CD4-positive, alpha-beta T cell (primary cell): ENCODE measurements at regions not wholly inside any gene's neighbourhood (a gene's known extent, or its start where the extent isn't known, plus 50 kb on each side); places are given as distances from the start of the nearest gene placed in this dataset.

Experiments used
- ATAC-seq: fragments of 200-7000 bp; cut with Tn5 transposase; one replicate; pipeline ENCODE4 v1.10.0; 2022; ENCODE audit warnings: mild to moderate bottlenecking; ENCODE audit not compliant: poor library complexity
- CTCF ChIA-PET: fragments of 350-600 bp; sonication (Branson Sonifier 250); formaldehyde crosslinking; loops from one replicate; lab custom pipeline; 2021; ENCODE audit warnings: antibody characterized with exemption, inconsistent platforms; lab: Charles Lee
- POLR2A ChIA-PET: fragments of 350-600 bp; sonication (Branson Sonifier 250); formaldehyde crosslinking; loops from one replicate; lab custom pipeline; 2021; ENCODE audit warnings: antibody characterized with exemption, inconsistent platforms; lab: Charles Lee
- DNase-seq, 14 experiments: peaks; one replicate each; pipeline ENCODE4 v3.0.0-alpha.2; 2013 to 2020; ENCODE audit warnings: mixed read lengths in 2 of 14
- H3K27ac ChIP-seq, 2 donors: one replicate each; pipeline versions ENCODE4 v1.5.1 to v1.7.0; 2013; ENCODE audit warnings: low read length in 2 of 2, low read depth in 1 of 2, mild to moderate bottlenecking in 1 of 2
- H3K27me3 ChIP-seq, 2 experiments: 1 replicate in 1 of 2; 2 replicates in 1 of 2; pipeline versions ENCODE4 v1.6.1 to v1.7.0; 2013; ENCODE audit warnings: low read length in 2 of 2, control low read depth in 1 of 2, mild to moderate bottlenecking in 1 of 2, moderate library complexity in 1 of 2; ENCODE audit not compliant: insufficient read depth in 2 of 2, control insufficient read depth in 1 of 2
- H3K36me3 ChIP-seq: one replicate; pipeline ENCODE4 v1.6.1; 2013; ENCODE audit warnings: low read length, control low read depth; ENCODE audit not compliant: insufficient read depth
- H3K4me1 ChIP-seq: one replicate; pipeline ENCODE4 v1.6.1; 2013; ENCODE audit warnings: low read length, control low read depth; ENCODE audit not compliant: insufficient read depth
- H3K4me3 ChIP-seq: one replicate; pipeline ENCODE4 v1.5.1; 2013; ENCODE audit warnings: mild to moderate bottlenecking, low read length, moderate library complexity
- H3K9me3 ChIP-seq, 2 experiments: 1 replicate in 1 of 2; 2 replicates in 1 of 2; pipeline versions ENCODE4 v1.6.1 to v1.7.0; 2013; ENCODE audit warnings: low read length in 2 of 2, mild to moderate bottlenecking in 2 of 2, control low read depth in 1 of 2, moderate library complexity in 1 of 2; ENCODE audit not compliant: control insufficient read depth in 1 of 2, insufficient read depth in 1 of 2
- H3K27ac Mint-ChIP-seq: one replicate; pipeline ENCODE4 v1.8.0; 2020; ENCODE audit warnings: mixed read lengths
- H3K27me3 Mint-ChIP-seq: one replicate; pipeline ENCODE4 v1.8.0; 2021; ENCODE audit warnings: mixed read lengths
- H3K36me3 Mint-ChIP-seq: one replicate; pipeline ENCODE4 v1.8.0; 2021; ENCODE audit warnings: low read depth, mixed read lengths
- H3K4me1 Mint-ChIP-seq: one replicate; pipeline ENCODE4 v1.8.0; 2021; ENCODE audit warnings: low read depth, mixed read lengths
- H3K4me3 Mint-ChIP-seq: one replicate; pipeline ENCODE4 v1.8.0; 2020; ENCODE audit warnings: mild to moderate bottlenecking, mixed read lengths
- H3K9me3 Mint-ChIP-seq: one replicate; pipeline ENCODE4 v1.8.0; 2020; ENCODE audit warnings: mixed read lengths
- CTCF ChIP-seq: fragments of 200-600 bp; IDR thresholded peaks from one replicate; pipeline ENCODE4 v1.8.0; 2022; ENCODE audit warnings: antibody characterized with exemption, mild to moderate bottlenecking
- intact Hi-C, 2 experiments: fragments of 100-400 bp; cut with DNase I in 1 of 2; cut with micrococcal nuclease in 1 of 2; formaldehyde crosslinking; loops; one replicate each; pipeline versions ENCODE4 v1.15.1 to v1.9.0; 2023 to 2025; cut with DNase I, micrococcal nuclease

- Mint-ChIP-seq H3K4me3 (no peak overlapping the region), H3K27me3 (peaks cover 45% of the 10 kb centered on the region), H3K36me3 (no peaks in the 10 kb centered on the region), H3K27ac (no peak overlapping the region), H3K4me1 (no peaks in the 10 kb centered on the region), H3K9me3 (no peaks in the 10 kb centered on the region)
- no peak for TF ChIP-seq CTCF
- Histone ChIP-seq H3K36me3 (no peaks in the 10 kb centered on the region), H3K4me3 (no peak overlapping the region), H3K27me3 (peaks cover 5 to 7% of the 10 kb centered on the region in 2 experiments), H3K9me3 (no peaks in the 10 kb centered on the region), H3K4me1 (no peaks in the 10 kb centered on the region), H3K27ac (no peak overlapping the region)
- intact Hi-C loops = no loop called here
- ChIA-PET CTCF (no interaction called here), POLR2A (no interaction called here)
- ATAC-seq (no peak), DNase-seq (no peak)
Measured at GRCh38 chr15:79606831-79607355, 174.8 kb downstream of the MINAR1 start.

GRCh38 chr15:79608066-79608864, 176.1 kb downstream of the MINAR1 start:
- Mint-ChIP-seq H3K4me1 (no peaks in the 10 kb centered on the region), H3K27me3 (peaks cover 45% of the 10 kb centered on the region), H3K9me3 (no peaks in the 10 kb centered on the region), H3K4me3 (no peak overlapping the region), H3K27ac (no peak overlapping the region), H3K36me3 (no peaks in the 10 kb centered on the region)
- no peaks in the 10 kb centered on the region for H3K36me3 ChIP-seq
- DNase-seq (no peak), ATAC-seq (no peak)
- H3K4me1 ChIP-seq = no peaks in the 10 kb centered on the region
- peaks cover 5 to 7% of the 10 kb centered on the region in 2 experiments for H3K27me3 ChIP-seq
- CTCF ChIA-PET = no interaction called here
- no peak overlapping the region for H3K27ac ChIP-seq
- no peak overlapping the region for H3K4me3 ChIP-seq
- intact Hi-C loops = no loop called here
- POLR2A ChIA-PET = no interaction called here
- TF ChIP-seq CTCF = no peak
- no peaks in the 10 kb centered on the region for H3K9me3 ChIP-seq

- DNase-seq (no peak), ATAC-seq (no peak)
- ChIA-PET CTCF (no interaction called here), POLR2A (no interaction called here)
- TF ChIP-seq CTCF = no peak
- intact Hi-C loops = no loop called here
- Mint-ChIP-seq H3K4me3 (no peak overlapping the region), H3K9me3 (no peaks in the 10 kb centered on the region), H3K27ac (no peak overlapping the region), H3K36me3 (no peaks in the 10 kb centered on the region), H3K27me3 (peaks cover 38% of the 10 kb centered on the region), H3K4me1 (no peaks in the 10 kb centered on the region)
- Histone ChIP-seq H3K27ac (no peak overlapping the region), H3K36me3 (no peaks in the 10 kb centered on the region), H3K9me3 (no peaks in the 10 kb centered on the region), H3K4me3 (no peak overlapping the region), H3K27me3 (peaks cover 5 to 7% of the 10 kb centered on the region in 2 experiments), H3K4me1 (no peaks in the 10 kb centered on the region)
Measured at GRCh38 chr15:79609506-79609905, 177.4 kb downstream of the MINAR1 start.
